Breast epithelium (tissue), 4 donors: ENCODE measurements at regions not wholly inside any gene's neighbourhood (a gene's known extent, or its start where the extent isn't known, plus 50 kb on each side); places are given as distances from the start of the nearest gene placed in this dataset.
"Not testable (repeated sequence)": the region's sequence is repeated elsewhere in the genome, so short reads cannot be mapped to it uniquely, and the experiment has no call there.

Experiments used
- DNase-seq, 2 donors: peaks; one replicate each; pipeline ENCODE4 v3.0.0-alpha.2; 2019; ENCODE audit warnings: low spot score in 2 of 2
- H3K27ac ChIP-seq, 2 donors: fragments of 200-600 bp; sonication (generic) in 1 of 2; one replicate each; pipeline ENCODE4 v1.5.1; 2016 to 2019; ENCODE audit warnings: mild to moderate bottlenecking in 1 of 2
- H3K27me3 ChIP-seq, 2 donors: fragments of 200-600 bp; sonication (generic) in 1 of 2; one replicate each; pipeline versions ENCODE4 v1.5.1 to v1.6.0; 2017 to 2019; ENCODE audit warnings: control low read depth in 1 of 2, mild to moderate bottlenecking in 1 of 2
- H3K36me3 ChIP-seq: fragments of 200-600 bp; one replicate; pipeline ENCODE4 v1.5.1; 2019
- H3K4me1 ChIP-seq, 2 donors: fragments of 200-600 bp; sonication (generic); one replicate each; pipeline ENCODE4 v1.5.1; 2016 to 2019; ENCODE audit warnings: control low read depth in 1 of 2
- H3K4me3 ChIP-seq, 3 donors: fragments of 200-600 bp; sonication (generic); 1 replicate in 2 of 3; 2 replicates in 1 of 3; pipeline ENCODE4 v1.5.1; 2016 to 2019; ENCODE audit warnings: mild to moderate bottlenecking in 3 of 3, moderate library complexity in 2 of 3
- H3K9me3 ChIP-seq, 2 donors: fragments of 200-600 bp; sonication (generic) in 1 of 2; one replicate each; pipeline ENCODE4 v1.5.1; 2016 to 2019; ENCODE audit warnings: control low read depth in 1 of 2
- POLR2A ChIP-seq: fragments of 450-650 bp; IDR thresholded peaks from one replicate; pipeline ENCODE4 v1.6.1; 2016; ENCODE audit warnings: antibody characterized with exemption, mild to moderate bottlenecking, moderate library complexity
- POLR2AphosphoS5 ChIP-seq, 3 donors: sonication (generic); formaldehyde crosslinking; IDR thresholded peaks; one replicate each; pipeline ENCODE4 v1.6.1; 2017; ENCODE audit warnings: antibody characterized with exemption in 3 of 3
- intact Hi-C: fragments of 100-400 bp; cut with DNase I; formaldehyde crosslinking; loops from one replicate; pipeline ENCODE4 v1.15.1; 2023; ENCODE audit warnings: low total_unique reads
- TF ChIP-seq, protein P1 (sequence below), 3 donors: fragments of 450-650 bp; IDR thresholded peaks; one replicate each; pipeline ENCODE4 v1.5.1; 2016 to 2017; ENCODE audit warnings: antibody characterized with exemption in 3 of 3, mild to moderate bottlenecking in 3 of 3, moderate library complexity in 3 of 3

DNA sequence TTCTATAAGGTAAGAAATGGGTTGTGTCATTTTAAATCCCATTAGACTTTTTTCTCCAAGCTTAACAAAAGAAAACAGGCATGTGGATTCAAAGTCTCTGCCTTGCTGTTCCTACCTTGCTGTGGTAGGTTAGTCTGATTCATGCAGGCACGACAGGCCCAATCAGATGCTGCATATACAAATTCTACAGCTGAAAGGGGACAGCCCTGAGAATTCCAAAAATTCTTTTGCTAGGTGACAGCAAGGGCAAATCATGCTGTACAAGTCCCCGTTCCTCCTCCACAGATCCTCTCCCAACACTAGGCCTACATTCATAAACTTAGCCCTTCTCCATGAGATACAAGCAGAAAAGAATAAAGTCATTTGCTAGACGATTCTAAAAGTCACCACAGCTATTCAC lies 161.2 kb upstream of the THBS1 start:
- no peaks in the 10 kb centered on the region for H3K27me3 ChIP-seq
- H3K9me3 ChIP-seq, result peaks cover 0 to 5% of the 10 kb centered on the region in 2 donors
- DNase-seq, result no peak
- intact Hi-C loops, result no loop called here
- H3K4me1 ChIP-seq, result no peaks in the 10 kb centered on the region
- H3K4me3 ChIP-seq, result no peak overlapping the region
- no peaks in the 10 kb centered on the region for H3K36me3 ChIP-seq
- H3K27ac ChIP-seq, result no peak overlapping the region
- TF ChIP-seq POLR2A (no peak), POLR2AphosphoS5 (IDR thresholded peaks at IDR 0.05) (no peak)

DNA sequence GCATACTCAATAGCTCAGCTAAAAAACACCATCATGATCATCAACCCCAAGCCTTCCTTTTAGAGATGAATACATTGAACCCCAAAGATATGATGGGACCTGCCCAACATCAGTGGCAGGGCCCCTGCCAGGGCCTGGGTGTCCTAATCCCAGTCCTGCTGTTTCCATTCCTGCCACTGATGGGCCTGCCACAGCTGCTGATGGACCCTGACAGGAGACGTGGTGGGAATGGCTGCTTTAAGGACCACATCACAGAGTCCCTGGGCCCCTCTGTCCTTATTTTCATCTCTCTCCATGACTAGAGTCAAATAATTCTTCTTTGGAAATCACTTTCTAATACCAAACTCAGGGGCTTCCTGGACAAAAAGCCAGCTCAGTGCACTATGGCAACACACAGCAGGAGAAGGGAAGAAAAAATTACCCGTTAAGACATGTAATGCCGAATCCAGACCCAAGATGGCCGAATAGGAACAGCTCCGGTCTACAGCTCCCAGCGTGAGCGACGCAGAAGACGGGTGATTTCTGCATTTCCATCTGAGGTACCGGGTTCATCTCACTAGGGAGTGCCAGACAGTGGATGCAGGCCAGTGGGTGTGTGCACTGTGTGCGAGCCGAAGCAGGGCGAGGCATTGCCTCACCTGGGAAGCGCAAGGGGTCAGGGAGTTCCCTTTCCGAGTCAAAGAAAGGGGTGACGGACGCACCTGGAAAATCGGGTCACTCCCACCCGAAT lies 160.6 kb upstream of the THBS1 start:
- H3K9me3 ChIP-seq, DNase-seq, H3K36me3 ChIP-seq, intact Hi-C loops, H3K27ac ChIP-seq, H3K27me3 ChIP-seq, H3K4me3 ChIP-seq, H3K4me1 ChIP-seq: not testable (repeated sequence)

DNA sequence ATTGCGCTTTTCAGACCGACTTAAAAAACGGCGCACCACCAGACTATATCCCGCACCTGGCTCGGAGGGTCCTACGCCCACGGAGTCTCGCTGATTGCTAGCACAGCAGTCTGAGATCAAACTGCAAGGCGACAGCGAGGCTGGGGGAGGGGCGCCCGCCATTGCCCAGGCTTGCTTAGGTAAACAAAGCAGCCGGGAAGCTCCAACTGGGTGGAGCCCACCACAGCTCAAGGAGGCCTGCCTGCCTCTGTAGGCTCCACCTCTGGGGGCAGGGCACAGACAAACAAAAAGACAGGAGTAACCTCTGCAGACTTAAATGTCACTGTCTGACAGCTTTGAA lies 160.1 kb upstream of the THBS1 start:
- intact Hi-C loops, H3K4me1 ChIP-seq, H3K4me3 ChIP-seq, H3K9me3 ChIP-seq, H3K27me3 ChIP-seq, H3K27ac ChIP-seq, DNase-seq, H3K36me3 ChIP-seq: not testable (repeated sequence)

DNA sequence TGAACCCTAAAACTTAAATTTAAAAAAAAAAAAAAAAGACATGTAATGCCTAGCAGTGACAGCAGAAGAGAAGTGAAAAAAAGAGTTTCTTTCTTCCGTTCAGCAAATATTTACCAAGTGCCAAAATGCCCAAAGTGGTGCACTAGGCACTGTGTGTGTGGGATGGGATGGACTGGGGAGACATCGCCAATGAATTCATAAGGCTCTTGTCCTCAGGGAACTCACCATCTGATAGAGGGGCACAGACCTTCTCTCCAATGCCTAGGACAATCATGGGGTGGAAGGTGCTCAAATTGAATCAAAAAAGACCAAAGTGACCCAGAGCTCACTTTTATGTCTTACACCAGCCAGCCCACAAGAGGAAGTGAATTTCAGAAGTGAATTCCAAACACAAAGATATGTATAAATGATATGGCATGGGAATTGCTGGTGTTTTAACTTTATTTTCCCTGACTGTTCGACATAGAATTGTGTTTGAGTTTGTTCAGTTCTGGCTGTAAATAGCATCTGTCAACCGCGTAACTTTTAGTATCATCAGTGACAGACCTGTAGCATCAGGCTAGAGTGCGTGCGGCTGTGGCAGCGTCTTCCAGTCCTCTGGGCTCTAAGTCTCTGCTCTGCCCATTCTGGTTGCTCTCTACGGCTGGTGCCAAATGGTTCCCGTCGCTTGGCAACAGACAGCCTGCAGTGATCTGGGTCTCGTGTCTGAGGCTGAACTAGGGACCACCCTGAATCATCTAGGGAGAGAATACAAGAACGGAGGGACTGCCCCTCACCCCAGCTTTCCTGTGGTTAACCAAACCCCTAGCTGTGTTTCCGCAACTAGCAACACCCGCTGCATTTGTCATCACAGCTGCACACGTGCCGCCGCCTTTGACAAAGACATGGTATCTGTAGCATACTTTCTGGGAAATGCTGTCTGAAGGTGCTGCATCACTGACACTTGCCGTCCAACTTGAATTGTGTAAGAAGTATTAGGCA lies 154.0 kb upstream of the THBS1 start:
- no peaks in the 10 kb centered on the region for H3K36me3 ChIP-seq
- no peaks in the 10 kb centered on the region for H3K4me1 ChIP-seq
- intact Hi-C loops, result no loop called here
- no peak overlapping the region for H3K27ac ChIP-seq
- no peaks in the 10 kb centered on the region for H3K27me3 ChIP-seq
- no peak overlapping the region for H3K4me3 ChIP-seq
- no peaks in the 10 kb centered on the region for H3K9me3 ChIP-seq
- DNase-seq, result no peak
- TF ChIP-seq, protein P1, sequence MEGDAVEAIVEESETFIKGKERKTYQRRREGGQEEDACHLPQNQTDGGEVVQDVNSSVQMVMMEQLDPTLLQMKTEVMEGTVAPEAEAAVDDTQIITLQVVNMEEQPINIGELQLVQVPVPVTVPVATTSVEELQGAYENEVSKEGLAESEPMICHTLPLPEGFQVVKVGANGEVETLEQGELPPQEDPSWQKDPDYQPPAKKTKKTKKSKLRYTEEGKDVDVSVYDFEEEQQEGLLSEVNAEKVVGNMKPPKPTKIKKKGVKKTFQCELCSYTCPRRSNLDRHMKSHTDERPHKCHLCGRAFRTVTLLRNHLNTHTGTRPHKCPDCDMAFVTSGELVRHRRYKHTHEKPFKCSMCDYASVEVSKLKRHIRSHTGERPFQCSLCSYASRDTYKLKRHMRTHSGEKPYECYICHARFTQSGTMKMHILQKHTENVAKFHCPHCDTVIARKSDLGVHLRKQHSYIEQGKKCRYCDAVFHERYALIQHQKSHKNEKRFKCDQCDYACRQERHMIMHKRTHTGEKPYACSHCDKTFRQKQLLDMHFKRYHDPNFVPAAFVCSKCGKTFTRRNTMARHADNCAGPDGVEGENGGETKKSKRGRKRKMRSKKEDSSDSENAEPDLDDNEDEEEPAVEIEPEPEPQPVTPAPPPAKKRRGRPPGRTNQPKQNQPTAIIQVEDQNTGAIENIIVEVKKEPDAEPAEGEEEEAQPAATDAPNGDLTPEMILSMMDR (IDR thresholded peaks at IDR 0.05), result no peak
- TF ChIP-seq POLR2A, result no peak
- TF ChIP-seq POLR2AphosphoS5 (IDR thresholded peaks at IDR 0.05), result peak in 1 of 3 donors; percentile 21

DNA sequence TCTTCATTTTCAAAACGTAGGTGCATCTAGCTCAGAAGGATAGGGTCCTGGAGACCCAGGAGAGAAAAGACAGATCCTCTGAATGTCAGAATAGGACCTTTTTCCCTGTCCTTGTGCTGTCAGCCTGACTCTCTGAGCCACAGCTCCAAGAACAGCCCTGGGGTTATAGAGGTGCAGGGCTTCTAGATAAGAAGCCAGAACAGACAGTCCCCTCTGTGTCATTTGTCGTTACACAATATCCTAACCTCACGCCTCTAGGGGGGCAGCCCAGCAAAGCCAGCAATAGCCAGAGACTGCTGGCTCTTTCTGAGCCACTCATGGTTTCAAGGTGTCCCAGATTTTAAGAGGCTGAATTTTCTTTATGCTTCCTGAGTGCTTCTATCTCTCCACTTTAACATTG lies 153.2 kb upstream of the THBS1 start:
- Histone ChIP-seq H3K36me3 (no peaks in the 10 kb centered on the region), H3K27me3 (no peaks in the 10 kb centered on the region), H3K27ac (no peak overlapping the region), H3K4me3 (no peak overlapping the region), H3K4me1 (no peaks in the 10 kb centered on the region), H3K9me3 (no peaks in the 10 kb centered on the region)
- TF ChIP-seq POLR2A (no peak), POLR2AphosphoS5 (IDR thresholded peaks at IDR 0.05) (no peak)
- TF ChIP-seq, protein P1 (IDR thresholded peaks at IDR 0.05), result no peak
- no peak for DNase-seq
- intact Hi-C loops, result no loop called here

DNA sequence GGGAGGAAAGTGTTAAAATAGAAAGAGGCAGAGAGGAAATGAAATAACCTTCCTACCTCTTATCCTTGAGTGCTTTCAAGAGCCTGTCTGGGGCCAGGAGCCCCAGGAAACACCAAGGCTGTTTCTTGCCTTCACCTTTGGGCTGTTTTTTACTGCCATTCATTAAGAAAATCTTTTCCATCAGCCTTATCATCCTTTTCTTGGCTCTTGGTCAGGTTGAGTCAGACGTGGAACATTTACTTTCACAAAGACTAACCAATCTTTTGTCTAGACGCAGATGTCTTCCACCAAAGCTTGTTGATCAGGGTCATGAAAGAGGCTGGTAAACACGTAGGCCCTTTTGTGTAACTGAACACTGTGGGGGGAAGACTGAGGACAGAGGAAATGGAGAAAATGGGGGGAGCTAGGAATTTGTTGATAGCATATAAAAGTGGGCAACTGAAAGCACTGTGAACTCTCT lies 151.0 kb upstream of the THBS1 start:
- Histone ChIP-seq H3K27me3 (no peaks in the 10 kb centered on the region), H3K4me3 (no peak overlapping the region), H3K4me1 (no peaks in the 10 kb centered on the region), H3K36me3 (no peaks in the 10 kb centered on the region), H3K27ac (no peak overlapping the region), H3K9me3 (no peaks in the 10 kb centered on the region)
- intact Hi-C loops, result no loop called here
- TF ChIP-seq, protein P1 (IDR thresholded peaks at IDR 0.05), result no peak
- TF ChIP-seq POLR2A (no peak), POLR2AphosphoS5 (IDR thresholded peaks at IDR 0.05) (no peak)
- DNase-seq, result no peak
